ENCODE measurements at regions not wholly inside any gene's neighbourhood (a gene's known extent, or its start where the extent isn't known, plus 50 kb on each side); places are given as distances from the start of the nearest gene placed in this dataset.

DNA sequence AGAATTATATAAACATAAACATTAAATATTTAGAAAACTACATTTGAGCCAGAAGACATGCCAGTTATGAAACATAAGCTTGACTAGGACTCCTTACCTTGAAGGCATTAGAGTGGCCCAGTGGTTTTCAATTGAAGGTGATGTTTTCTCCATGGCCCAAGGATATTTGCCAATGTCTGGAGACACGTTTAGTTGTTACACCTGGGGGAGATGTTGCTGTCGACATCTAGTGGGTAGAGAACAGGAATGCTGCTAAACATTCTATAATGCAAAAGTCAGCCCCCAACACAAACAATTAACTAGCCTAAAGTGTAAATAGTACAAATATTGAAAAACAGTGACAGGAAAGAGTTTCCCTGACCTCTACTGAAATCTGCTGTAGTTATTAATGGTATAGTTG is 200.9 kb upstream of the HS3ST5 start:
- dilution Hi-C loops (cut with MboI; ENCODE audit: extremely low pct_ligation_motif_present, low sequenced_read_pairs) (no loop called here), intact Hi-C loops (cut with micrococcal nuclease) (no loop called here)
- peaks cover 2% of the 10 kb centered on the region for H3K9me3 ChIP-seq (replicated peaks; ENCODE audit: control insufficient read depth, insufficient read depth, low read length)
- H4K20me1 ChIP-seq (replicated peaks; ENCODE audit: control insufficient read depth, extremely low read depth, insufficient read depth, low read length): no peaks in the 10 kb centered on the region
- no peak for TF ChIP-seq EZH2 (IDR thresholded peaks at IDR 0.05; ENCODE audit: borderline replicate concordance, low read depth, low read length, severe bottlenecking)
- TF ChIP-seq, protein P1, sequence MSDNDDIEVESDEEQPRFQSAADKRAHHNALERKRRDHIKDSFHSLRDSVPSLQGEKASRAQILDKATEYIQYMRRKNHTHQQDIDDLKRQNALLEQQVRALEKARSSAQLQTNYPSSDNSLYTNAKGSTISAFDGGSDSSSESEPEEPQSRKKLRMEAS (IDR thresholded peaks at IDR 0.05; ENCODE audit: insufficient read depth, insufficient read length): no peak
- TF ChIP-seq, protein P2, sequence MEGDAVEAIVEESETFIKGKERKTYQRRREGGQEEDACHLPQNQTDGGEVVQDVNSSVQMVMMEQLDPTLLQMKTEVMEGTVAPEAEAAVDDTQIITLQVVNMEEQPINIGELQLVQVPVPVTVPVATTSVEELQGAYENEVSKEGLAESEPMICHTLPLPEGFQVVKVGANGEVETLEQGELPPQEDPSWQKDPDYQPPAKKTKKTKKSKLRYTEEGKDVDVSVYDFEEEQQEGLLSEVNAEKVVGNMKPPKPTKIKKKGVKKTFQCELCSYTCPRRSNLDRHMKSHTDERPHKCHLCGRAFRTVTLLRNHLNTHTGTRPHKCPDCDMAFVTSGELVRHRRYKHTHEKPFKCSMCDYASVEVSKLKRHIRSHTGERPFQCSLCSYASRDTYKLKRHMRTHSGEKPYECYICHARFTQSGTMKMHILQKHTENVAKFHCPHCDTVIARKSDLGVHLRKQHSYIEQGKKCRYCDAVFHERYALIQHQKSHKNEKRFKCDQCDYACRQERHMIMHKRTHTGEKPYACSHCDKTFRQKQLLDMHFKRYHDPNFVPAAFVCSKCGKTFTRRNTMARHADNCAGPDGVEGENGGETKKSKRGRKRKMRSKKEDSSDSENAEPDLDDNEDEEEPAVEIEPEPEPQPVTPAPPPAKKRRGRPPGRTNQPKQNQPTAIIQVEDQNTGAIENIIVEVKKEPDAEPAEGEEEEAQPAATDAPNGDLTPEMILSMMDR (IDR thresholded peaks at IDR 0.05; ENCODE audit: extremely low read depth in 1 of 2, insufficient read depth in 1 of 2, low read depth in 1 of 2, low read length in 2 of 2): no peak
- TF ChIP-seq GATA2 (IDR thresholded peaks at IDR 0.05; ENCODE audit: insufficient read depth, insufficient read length, low read depth, low read length): no peak
- no peak for TF ChIP-seq POLR2A (IDR thresholded peaks at IDR 0.05; ENCODE audit: low read depth, low read length)
- TF ChIP-seq FOS (IDR thresholded peaks at IDR 0.05; ENCODE audit: borderline replicate concordance, insufficient read depth, low read length): no peak
- no peak for TF ChIP-seq MYC (IDR thresholded peaks at IDR 0.05; ENCODE audit: low read depth, low read length)
- no peaks in the 10 kb centered on the region for H3K36me3 ChIP-seq (ENCODE audit: control insufficient read depth in 2 of 2, extremely low read depth in 1 of 2, insufficient read depth in 2 of 2, low read length in 2 of 2)
- no peak overlapping the region for H3K4me2 ChIP-seq (ENCODE audit: insufficient read depth, low read length)
- H3K27me3 ChIP-seq (ENCODE audit: control insufficient read depth in 2 of 2, insufficient read depth in 2 of 2, low read length in 2 of 2): no peaks in the 10 kb centered on the region
- no peaks in the 10 kb centered on the region for H3K79me2 ChIP-seq (ENCODE audit: control insufficient read depth, insufficient read depth, low read length)
- H3K4me3 ChIP-seq (replicated peaks in 1 of 3; ENCODE audit: insufficient read depth in 1 of 3, low read depth in 1 of 3, low read length in 3 of 3): no peak overlapping the region
- FAIRE-seq (no peak), DNase-seq (ENCODE audit: low read depth, low spot score) (no peak)
- CTCF ChIA-PET: no interaction called here
- H2AFZ ChIP-seq (ENCODE audit: low read depth, low read length): no peak overlapping the region
- no peaks in the 10 kb centered on the region for H3K9me1 ChIP-seq (replicated peaks; ENCODE audit: control insufficient read depth, extremely low read depth, insufficient read depth, low read length)
- H3K4me1 ChIP-seq (ENCODE audit: control insufficient read depth, extremely low read depth, insufficient read depth, low read length): no peaks in the 10 kb centered on the region
- H3K27ac ChIP-seq (ENCODE audit: insufficient read depth, low read depth, low read length): no peak overlapping the region
- no peak overlapping the region for H3K9ac ChIP-seq (replicated peaks; ENCODE audit: extremely low read depth, insufficient read depth, low read length)
- POLR2A ChIA-PET: no interaction called here
- BruUV-seq (replicated peaks): no TSS peak

DNA sequence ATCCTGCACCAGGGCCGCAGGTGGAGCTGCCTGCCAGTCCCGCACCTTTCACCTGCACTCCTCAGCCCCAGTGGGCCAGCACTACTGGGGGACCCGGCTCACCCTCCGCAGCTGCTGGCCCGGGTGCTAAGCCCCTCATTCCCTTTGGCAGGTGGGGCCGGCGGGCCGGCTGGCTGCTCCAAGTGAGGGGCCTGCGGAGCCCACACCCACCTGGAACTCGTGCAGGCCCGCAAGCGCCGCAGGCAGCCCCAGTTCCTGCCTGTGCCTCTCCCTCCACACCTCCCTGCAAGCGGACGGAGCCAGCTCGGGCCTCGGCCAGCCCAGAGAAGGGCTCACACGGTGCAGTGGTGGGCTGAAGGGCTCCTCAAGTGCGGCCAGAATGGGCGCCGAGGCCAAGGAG is 199.0 kb upstream of the HS3ST5 start:
- ChIA-PET POLR2A (no interaction called here), CTCF (no interaction called here)
- TF ChIP-seq, protein P1 (IDR thresholded peaks at IDR 0.05; ENCODE audit: insufficient read depth, insufficient read length): no peak
- TF ChIP-seq MYC (IDR thresholded peaks at IDR 0.05; ENCODE audit: low read depth, low read length) (no peak), GATA2 (IDR thresholded peaks at IDR 0.05; ENCODE audit: insufficient read depth, insufficient read length, low read depth, low read length) (no peak), POLR2A (IDR thresholded peaks at IDR 0.05; ENCODE audit: low read depth, low read length) (no peak), EZH2 (IDR thresholded peaks at IDR 0.05; ENCODE audit: borderline replicate concordance, low read depth, low read length, severe bottlenecking) (no peak), POLR2AphosphoS5 (IDR thresholded peaks at IDR 0.05; ENCODE audit: insufficient read depth, low read depth, low read length) (no peak), FOS (IDR thresholded peaks at IDR 0.05; ENCODE audit: borderline replicate concordance, insufficient read depth, low read length) (no peak)
- TF ChIP-seq, protein P2 (IDR thresholded peaks at IDR 0.05; ENCODE audit: extremely low read depth in 1 of 2, insufficient read depth in 1 of 2, low read depth in 1 of 2, low read length in 2 of 2): no peak
- Histone ChIP-seq H3K4me1 (ENCODE audit: control insufficient read depth, extremely low read depth, insufficient read depth, low read length) (no peaks in the 10 kb centered on the region), H3K79me2 (ENCODE audit: control insufficient read depth, insufficient read depth, low read length) (no peaks in the 10 kb centered on the region), H3K36me3 (ENCODE audit: control insufficient read depth in 2 of 2, extremely low read depth in 1 of 2, insufficient read depth in 2 of 2, low read length in 2 of 2) (no peaks in the 10 kb centered on the region), H3K9ac (replicated peaks; ENCODE audit: extremely low read depth, insufficient read depth, low read length) (no peak overlapping the region), H3K27me3 (ENCODE audit: control insufficient read depth in 2 of 2, insufficient read depth in 2 of 2, low read length in 2 of 2) (no peaks in the 10 kb centered on the region), H2AFZ (ENCODE audit: low read depth, low read length) (no peak overlapping the region), H3K4me3 (replicated peaks in 1 of 3; ENCODE audit: insufficient read depth in 1 of 3, low read depth in 1 of 3, low read length in 3 of 3) (no peak overlapping the region), H3K4me2 (ENCODE audit: insufficient read depth, low read length) (no peak overlapping the region), H3K27ac (ENCODE audit: insufficient read depth, low read depth, low read length) (no peak overlapping the region), H4K20me1 (replicated peaks; ENCODE audit: control insufficient read depth, extremely low read depth, insufficient read depth, low read length) (no peaks in the 10 kb centered on the region), H3K9me3 (replicated peaks; ENCODE audit: control insufficient read depth, insufficient read depth, low read length) (peaks cover 2% of the 10 kb centered on the region), H3K9me1 (replicated peaks; ENCODE audit: control insufficient read depth, extremely low read depth, insufficient read depth, low read length) (no peaks in the 10 kb centered on the region)
- BruUV-seq (replicated peaks): no TSS peak
- FAIRE-seq: no peak
- intact Hi-C loops (cut with micrococcal nuclease) (no loop called here), dilution Hi-C loops (cut with MboI; ENCODE audit: extremely low pct_ligation_motif_present, low sequenced_read_pairs) (no loop called here)
- no peak for DNase-seq (ENCODE audit: low read depth, low spot score)
